HG02623 (cell line): ENCODE measurements at regions not wholly inside any gene's neighbourhood (a gene's known extent, or its start where the extent isn't known, plus 50 kb on each side); places are given as distances from the start of the nearest gene placed in this dataset.
"Not testable (repeated sequence)": the region's sequence is repeated elsewhere in the genome, so short reads cannot be mapped to it uniquely, and the experiment has no call there.

Experiments used
- ATAC-seq: cut with Tn5 transposase; IDR thresholded peaks from one replicate; pipeline ENCODE4 v1.9.1; 2021; ENCODE audit warnings: moderate library complexity; ENCODE audit not compliant: unreplicated experiment

DNA sequence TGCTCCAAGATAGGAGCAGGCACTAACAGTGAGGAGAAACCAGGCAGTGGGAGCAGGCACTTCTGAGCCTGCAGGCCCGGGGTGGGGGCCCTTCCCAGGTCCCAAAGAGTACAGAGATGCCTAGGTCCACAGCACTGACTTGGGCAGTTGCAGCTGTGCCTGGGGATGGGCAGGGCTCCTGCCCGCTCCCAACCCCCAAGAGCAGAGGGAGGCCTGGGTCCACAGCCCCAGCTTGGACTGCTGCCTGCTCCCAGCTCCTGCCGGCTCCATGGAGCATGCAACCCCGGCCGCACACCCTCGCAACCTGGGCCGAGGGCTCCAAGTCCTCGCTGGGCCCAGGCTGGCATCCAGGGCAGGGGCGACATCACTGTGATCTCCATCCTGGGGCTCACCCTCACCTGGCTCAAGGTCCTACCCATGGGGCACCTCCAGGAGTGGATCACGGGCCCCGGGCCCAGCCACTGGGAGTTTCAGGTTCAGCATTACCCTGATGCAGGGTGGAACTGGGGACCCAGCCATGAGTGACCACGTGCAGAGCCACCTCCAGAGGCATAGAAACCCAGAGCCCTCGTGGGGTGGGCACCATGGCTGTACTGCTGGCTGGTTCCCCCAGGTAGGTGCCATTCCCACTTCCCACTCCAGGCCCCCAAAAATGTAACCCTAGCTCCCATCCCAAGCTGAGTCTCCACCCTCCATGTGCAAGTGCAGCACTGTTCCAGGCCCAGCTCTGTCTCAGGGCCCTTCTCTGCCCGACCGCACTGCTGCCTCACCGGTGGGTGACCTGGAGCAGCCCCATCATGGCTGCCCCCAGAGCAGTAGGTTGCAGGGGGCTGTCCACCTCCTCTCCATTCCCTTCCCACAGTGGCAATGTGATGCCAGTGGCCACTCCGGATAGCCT is 325.6 kb downstream of the NR4A2 start:
- no peak for ATAC-seq

DNA sequence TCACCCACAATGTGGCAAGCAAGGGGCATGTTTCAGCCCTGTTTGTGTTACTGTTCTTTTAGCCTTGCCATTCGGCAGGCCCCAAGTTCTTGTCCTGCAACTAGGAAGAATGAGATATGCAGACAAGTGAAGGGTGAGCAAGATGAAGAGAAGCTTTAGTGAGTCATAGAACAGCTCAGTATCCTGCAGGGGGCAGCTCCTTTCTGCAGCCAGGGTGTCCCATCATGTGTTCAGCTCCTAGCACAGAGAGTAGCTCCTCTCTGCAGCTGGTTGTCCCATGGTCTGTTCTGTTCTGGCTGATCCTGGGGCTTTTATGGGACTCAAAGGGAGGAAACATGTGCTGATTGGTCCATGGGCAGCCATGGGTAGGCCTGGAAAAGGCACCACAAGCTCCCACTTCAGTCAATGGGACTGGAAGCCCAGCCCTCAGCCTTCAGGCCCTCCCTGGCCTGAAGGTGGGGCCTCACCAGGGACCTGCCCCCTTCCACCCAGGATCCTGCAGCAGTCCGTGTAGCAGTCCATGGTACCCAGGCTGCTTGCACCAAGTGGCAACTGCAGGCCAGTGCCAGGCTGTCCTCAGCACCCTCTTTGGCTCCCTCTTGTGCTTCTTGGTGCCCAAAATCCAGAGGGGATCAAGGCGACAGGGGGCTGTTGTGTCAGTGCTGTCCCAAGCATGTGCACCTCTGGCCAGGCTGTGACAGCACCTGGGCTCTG is 326.4 kb downstream of the NR4A2 start:
- ATAC-seq = no peak

DNA sequence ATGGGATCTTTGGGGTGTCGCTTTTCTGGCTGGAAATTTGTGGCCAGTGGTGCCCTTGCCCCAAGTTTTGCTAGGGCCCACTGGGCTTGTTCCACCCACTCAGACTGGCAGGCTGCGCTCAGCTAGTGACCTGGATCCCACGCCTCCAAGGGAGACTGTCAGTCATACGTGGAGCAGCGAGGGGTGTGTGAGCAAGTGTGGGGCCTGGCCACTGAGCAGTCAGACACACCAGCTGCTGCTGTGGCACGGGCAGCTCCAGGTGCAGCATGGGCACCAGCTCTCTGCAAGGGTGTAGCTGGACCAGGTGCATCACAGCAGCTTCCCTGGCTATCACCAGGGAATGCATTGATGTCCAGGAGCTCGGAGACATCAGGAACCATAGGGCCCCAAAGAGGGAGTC is 327.0 kb downstream of the NR4A2 start:
- no peak for ATAC-seq

DNA sequence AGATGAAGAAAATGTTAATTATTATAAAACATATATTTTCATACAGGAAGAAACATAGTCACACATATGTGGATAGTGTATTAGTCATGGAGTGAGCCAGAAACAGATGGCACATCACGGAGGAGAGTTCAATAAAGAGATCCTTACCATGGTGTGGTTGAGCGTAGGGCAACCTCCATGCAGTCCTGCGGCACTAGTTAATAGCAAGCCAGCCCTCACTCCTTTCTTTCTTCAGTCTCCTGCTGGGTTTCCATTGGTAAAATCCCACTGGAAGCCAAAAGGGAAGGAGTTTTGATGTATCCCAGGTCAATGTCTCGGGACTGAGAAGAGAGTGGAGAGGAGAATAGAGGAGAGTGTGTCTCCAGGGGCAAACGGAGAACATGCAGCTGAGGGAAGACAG is 328.1 kb downstream of the NR4A2 start:
- ATAC-seq = no peak

DNA sequence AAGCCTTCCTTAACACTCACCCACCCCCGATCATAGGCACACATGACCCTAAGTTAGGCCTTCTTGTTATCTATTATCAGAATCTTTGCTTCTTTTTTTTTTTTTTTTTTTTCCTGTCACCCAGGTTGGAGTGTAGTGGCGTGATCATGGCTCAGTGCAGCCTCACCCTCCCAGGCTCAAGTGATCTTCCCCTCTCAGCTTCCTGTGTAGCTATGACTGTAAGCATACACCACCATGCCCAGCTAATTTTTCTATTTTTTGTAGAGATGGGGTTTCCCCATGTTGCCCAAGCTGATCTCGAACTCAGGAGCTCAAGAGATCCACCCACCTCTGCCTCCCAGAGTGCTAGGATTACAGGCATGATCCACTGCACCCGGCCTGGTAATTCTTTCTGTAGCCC is 328.7 kb downstream of the NR4A2 start:
- no peak for ATAC-seq

DNA sequence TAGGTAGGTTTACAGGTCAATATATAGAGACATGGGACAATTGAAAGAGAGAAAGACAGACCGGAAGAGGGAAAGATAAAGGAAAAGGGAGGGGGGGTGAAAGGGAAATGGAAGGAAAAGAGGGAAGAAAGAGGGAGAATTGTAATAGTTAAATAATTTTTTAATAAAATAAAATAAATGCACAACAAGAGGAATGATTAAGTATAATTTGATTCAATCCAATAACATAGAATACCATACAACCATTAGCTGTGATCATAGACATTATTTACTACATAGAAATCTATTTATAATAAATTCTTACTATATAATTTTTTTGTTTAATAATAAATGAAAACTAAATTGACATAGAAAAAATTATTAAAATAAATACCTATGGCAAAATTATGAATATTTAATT is 330.7 kb downstream of the NR4A2 start:
- no peak for ATAC-seq

DNA sequence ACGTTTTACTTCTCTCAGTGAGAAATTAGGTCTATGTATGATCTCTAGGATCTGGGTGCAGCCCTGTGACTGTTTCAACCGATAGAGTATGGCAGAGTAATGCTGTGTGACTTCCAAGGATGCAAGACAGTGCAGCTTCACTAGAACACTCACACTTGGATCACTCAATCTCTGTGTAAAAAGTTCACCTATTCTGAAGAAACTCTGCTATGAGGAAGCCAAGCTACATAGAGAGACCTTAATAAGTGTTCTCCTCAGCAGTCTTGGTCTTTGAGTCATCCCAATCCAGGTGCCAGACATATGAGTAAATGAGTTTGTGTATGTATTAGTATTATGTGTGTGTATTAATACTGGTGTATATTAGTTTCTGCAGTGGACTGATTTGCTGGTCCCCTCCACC is 335.0 kb downstream of the NR4A2 start:
- ATAC-seq = no peak

DNA sequence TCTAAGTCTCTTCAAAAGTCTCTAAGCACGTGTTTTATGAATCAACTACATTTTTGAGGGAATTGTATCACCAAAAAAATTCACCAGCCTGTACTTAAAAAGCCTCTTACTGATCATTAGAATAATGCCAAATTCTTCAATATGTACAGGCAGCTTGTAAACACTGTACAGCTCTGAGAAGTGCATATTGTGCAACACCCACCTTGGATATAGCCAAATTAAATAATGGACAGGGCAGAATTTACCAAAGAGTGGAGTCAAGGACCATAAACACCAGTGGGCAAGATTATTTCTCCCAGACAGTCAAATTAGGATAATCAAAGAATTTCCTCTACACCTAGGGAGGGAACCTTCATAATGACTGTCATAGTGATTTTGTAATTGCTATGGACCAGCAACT is 338.2 kb downstream of the NR4A2 start:
- ATAC-seq = no peak

DNA sequence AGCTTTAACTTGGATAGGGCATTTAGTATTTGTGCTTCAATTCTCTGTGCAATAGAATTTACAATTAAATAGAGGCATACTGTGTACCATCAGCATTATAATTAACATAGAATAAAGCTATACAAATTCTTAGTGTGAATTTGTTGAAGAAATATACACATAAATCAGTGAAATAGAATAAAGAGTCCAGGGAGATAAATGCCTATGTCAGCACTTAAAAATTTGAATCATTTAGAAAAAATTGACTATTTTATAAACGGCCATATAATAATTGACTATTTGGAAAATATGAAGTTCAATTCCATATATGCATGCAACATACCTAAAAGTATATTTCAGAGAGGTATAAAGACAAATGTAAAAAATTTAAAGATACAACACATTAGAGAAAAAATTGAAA is 348.7 kb downstream of the NR4A2 start:
- ATAC-seq = no peak

DNA sequence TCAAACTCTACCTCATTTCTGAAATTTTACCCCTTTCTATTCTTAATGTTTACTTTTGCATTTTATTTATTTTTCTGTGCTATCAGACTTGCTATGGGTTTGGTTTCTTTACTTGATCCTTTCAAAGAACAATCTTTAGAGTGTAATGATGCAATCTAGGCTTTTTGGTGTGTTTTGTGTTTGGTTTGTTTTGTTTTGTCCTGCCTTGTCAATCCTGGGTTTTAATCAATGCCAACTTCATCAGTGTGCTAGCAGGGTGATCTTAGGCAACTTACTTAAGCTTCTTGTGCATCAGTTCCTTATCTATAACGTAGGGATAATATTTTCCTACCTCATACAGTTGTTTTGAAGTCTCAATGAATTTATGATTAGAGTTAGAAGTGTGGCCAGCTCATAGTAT is 350.4 kb downstream of the NR4A2 start:
- ATAC-seq = no peak

DNA sequence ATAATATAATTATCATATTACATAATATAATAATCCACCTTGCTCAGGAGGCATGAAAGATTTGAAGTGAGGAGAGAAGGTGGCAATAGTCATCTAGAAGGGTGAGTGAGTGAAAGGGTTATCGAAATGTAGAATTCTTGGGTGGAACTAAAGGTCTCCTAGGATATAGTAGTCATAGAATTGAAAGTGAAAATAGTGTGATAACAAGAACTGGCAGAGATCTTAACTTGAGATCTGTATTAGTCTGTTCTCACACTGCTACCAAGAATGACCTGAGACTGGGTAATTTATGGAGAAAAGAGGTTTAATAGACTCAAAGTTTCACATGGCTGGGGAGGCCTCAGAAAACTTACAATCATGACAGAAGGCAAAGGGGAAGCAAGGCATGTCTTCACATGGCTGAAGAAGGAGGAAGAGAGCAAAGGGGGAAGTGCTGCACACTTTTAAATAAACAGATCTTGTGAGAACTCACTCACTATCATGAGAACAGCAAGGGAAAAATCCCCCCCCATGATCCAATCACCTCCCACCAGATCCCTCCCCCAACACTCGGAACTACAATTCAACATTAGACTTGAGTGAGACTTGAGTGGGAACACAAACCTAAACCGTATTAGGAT is 351.5 kb downstream of the NR4A2 start:
- peak; percentile 57 for ATAC-seq

DNA sequence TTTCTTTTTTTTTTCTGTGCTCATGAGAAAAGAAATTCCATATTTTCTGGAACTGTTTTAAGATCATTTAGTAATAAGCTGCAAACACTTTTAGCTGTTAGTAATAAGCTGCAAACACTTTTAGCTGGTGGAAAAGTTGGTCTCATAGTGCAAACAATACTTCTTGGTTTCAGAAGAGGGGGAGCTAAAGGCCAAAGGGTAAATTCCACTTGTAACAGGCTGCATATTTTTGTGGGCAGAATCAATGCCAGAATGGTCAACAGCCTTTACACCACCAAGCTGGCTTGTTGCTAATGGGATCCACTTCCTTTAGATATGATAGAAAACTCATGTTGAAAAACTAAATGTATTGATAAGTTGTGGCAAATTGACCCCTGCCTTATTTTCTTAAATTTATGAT is 356.8 kb downstream of the NR4A2 start:
- no peak for ATAC-seq

DNA sequence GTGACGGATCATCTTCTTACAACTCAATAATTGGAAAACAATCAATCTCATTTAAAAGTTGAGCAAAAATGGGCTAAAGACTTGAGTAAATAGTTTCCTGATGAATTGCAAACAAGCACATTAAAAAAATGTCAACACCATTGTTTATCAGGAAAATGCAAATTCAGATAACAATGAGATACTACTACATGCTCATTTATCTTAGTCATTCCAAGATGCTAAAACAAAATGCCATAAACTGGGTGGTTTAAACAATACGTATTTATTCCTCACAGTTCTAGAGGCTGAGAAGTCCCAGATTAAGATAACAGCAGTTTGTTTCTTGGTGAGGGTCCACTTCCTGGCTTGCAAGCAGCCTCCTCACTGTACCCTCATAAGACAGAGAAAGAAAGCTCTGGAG is 359.6 kb downstream of the NR4A2 start:
- no peak for ATAC-seq

DNA sequence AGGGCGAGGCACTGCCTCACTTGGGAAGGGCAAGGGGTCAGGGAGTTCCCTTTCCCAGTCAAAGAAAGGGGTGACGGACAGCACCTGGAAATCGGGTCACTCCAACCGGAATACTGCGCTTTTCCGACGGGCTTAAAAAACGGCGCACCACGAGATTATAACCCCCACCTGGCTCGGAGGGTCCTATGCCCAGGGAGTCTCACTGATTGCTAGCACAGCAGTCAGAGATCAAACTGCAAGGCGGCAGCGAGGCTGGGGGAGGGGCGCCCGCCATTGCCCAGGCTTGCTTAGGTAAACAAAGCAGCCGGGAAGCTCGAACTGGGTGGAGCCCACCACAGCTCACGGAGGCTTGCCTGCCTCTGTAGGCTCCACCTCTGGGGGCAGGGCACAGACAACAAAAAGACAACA is 366.5 kb downstream of the NR4A2 start:
- ATAC-seq = not testable (repeated sequence)

DNA sequence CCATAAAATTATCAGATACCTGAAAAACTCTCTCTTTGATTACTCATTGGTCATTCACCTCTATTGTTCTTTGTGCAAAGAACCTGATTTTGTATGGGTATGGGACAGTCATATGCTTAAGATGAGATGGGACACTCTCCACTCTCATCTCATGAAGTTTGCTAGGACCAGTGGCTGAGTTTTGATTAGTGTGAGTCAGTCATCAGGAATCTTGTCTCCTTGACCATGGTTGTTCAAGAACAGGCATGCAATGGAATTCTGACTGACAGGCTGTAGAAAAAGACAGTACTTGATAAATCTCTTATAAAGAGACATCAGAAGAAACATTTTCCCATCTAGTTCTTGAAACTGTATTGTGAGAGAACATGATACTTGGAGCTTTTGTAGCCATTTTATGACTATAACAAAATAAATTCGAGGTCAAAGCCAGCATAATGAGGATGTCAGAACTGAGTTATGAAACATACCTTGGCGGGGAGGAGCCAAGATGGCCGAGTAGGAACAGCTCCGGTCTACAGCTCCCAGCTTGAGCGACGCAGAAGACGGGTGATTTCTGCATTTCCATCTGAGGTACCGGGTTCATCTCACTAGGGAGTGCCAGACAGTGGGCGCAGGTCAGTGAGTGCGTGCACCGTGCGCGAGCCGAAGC is 367.0 kb downstream of the NR4A2 start:
- no peak for ATAC-seq

DNA sequence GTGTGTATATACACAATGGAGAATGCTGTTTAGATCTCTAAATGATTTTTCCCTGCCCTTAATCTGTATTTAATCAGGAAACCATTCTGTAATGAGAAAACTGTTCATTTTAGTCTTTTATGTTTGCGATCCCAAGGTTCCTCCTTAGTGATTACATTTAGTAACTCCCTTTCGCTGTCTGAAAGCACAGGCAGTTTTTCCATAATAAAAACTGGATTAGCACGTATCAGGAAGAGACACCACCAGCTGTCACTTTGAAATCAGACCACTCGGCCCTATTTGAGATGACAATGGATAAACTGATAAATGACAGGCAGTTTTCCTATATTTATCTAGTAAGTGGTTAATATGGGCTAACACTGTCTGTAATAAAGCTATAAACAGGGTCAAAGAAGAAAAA is 370.9 kb downstream of the NR4A2 start:
- no peak for ATAC-seq

DNA sequence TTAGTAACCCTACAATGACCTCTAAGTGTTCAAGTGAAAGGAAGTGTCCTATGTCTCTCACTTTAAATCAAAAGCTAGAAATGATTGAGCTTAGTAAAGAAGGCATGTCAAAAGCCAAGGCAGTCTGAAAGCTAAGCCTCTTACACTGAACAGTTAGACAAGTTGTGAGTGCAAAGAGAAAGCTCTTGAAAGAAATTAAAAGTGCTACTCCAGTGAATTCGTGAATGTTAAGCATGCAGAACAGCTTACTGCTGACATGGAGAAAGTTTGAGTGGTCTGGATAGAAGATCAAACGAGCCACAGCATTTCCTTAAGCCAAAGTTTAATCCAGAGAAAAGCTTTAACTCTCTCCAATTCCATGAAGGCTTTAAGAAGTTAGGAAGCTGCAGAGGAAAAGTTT is 373.7 kb downstream of the NR4A2 start:
- no peak for ATAC-seq

DNA sequence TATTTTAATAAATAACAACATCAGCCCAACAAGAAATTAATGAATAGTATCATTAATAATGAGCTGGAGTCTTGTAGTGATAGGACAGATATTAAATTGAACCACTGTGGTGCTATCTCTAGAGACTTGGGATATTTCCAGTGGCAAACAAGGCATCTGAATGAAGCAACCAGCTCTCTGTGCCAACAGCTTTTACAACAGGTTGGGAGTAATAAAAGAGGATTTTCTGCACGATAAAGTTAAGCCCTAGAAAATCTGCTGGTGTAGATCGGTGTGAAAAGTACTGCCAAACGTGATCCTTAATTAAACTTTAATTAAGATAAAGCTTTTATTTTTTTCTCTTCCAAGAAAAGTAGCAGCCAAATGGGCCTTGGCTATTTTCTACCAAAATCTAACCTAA is 385.5 kb downstream of the NR4A2 start:
- no peak for ATAC-seq

DNA sequence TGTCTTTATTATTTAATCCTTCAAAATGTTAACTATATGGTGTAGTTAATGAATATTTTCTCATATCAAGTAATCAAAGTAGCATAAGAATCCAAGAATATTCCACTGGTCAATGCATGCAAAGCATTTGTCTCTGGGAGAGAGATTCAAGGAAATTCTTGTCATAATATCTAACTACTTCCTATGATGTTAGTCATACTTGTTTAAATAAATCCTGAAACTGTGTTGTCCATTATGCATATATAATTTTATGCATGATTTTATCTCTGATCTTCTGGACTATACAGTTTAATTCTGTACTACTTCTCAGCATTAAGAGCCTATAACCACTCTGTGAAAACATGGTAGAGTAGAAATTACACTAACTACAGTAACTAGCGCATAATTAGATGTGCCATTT is 388.3 kb downstream of the NR4A2 start:
- no peak for ATAC-seq

DNA sequence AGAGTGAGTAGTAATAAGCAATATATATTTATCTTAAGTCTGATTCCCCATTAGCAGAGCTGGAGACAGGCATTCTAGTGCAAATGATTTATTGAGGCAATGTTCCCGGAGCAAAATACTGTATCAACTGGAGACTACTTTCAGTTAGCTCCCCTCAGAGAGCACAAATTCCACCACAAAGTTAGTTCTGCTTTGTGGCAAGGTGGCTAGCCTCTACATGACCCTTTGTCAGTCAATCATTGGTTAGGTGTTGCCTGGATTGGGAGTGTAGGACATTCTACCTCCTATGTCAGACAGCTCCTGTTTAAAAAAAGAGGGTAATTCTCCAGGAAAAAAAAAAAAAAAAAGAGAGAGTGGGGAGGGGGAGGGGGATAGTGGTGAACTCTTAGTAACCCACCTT is 402.2 kb downstream of the NR4A2 start:
- no peak for ATAC-seq

DNA sequence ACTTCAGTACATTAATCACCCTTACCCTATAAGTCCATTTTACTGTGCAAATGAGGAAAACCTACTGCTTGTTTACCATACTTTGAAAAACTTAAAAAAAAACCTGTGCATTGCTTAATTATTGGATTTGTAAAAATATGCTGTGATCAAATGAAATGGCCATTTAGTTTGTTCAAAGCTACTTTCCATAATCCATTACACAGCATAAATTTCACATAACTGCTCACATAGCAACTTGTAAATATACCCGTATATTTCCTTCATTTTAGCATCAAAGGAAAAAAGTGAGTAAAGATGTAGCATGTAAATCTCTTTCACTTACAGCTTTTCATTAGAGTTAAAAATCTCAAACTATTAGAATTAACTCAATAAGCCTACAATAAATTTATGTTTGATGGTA is 415.1 kb downstream of the NR4A2 start:
- ATAC-seq = no peak

DNA sequence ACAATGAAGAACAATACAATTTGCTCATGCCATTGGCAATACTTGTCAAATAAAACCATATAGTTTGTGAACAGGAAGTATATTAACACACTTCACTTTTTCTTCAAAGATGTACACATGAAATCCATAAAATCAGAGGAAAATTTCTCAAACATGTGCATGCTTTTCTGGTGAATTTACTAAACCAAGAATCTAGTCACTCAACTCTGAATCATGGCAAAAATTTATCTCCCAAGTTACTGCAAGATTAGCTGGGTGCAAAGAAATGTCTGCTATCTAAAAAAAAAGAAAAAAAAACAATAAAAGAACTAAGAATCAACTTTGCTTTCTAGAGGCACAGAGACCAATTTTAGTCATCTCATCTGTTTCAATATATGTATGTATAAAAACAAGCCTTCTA is 419.2 kb downstream of the NR4A2 start:
- ATAC-seq = no peak
